H1 (cell line): ENCODE measurements at regions not wholly inside any gene's neighbourhood (a gene's known extent, or its start where the extent isn't known, plus 50 kb on each side); places are given as distances from the start of the nearest gene placed in this dataset.

Experiments used
- BCL11A ChIP-seq, 2 experiments: IDR thresholded peaks; one replicate each; pipeline ENCODE4 v1.6.1; 2011; ENCODE audit warnings: low read depth in 2 of 2, low read length in 2 of 2, mild to moderate bottlenecking in 2 of 2
- CBX5 ChIP-seq: fragments of 300-800, 300-1000 bp; sonication (generic); IDR thresholded peaks from 2 replicates; pipeline ENCODE4 v1.7.1; 2016; ENCODE audit warnings: antibody characterized with exemption, low read length, low read depth
- CREB1 ChIP-seq: IDR thresholded peaks from 2 replicates; pipeline ENCODE4 v1.6.1; 2012; ENCODE audit warnings: inconsistent platforms
- HDAC6 ChIP-seq: IDR thresholded peaks from one replicate; pipeline ENCODE4 v1.7.1; 2012; ENCODE audit warnings: low read depth, mild to moderate bottlenecking, inconsistent platforms, low read length, moderate library complexity
- POLR2A ChIP-seq, 2 experiments: IDR thresholded peaks; 1 replicate in 1 of 2; 2 replicates in 1 of 2; pipeline ENCODE4 v1.6.1; 2011; ENCODE audit warnings: low read depth in 2 of 2, low read length in 2 of 2, mild to moderate bottlenecking in 2 of 2; ENCODE audit errors: control extremely low read depth in 1 of 2
- TF ChIP-seq, protein P1 (sequence below), 3 experiments: IDR thresholded peaks; 1 replicate in 2 of 3; 2 replicates in 1 of 3; pipeline versions ENCODE4 v1.5.1 to v1.6.1; 2011; ENCODE audit warnings: low read length in 3 of 3, mild to moderate bottlenecking in 3 of 3, inconsistent platforms in 2 of 3, low read depth in 1 of 3, moderate library complexity in 1 of 3; ENCODE audit not compliant: insufficient read depth in 1 of 3; ENCODE audit errors: control extremely low read depth in 1 of 3
- TF ChIP-seq, protein P2 (sequence below): IDR thresholded peaks from 2 replicates; pipeline ENCODE4 v1.6.1; 2012; ENCODE audit warnings: inconsistent platforms

DNA sequence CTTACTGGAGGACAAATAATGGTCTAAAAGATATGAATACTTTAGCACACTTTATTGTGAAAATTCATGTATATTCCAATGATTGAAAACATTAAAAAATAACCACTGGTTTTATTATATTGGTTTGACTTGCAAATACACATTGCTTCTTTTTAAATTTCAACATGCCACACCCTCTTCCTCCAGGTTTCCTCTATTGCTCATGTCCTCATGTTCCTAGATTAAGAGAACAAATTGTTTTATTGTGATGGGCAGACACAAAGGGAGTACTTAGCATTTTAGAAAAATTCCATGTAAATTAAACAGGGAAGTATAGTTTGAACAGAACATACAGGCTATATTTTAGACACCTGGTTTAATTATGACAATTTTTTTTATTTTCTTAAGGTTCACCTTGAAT lies 230.6 kb upstream of the GPRIN3 start:
- TF ChIP-seq POLR2A (IDR thresholded peaks at IDR 0.05; ENCODE audit: control extremely low read depth in 1 of 2, low read depth in 2 of 2, low read length in 2 of 2) (no peak), CBX5 (no peak), BCL11A (IDR thresholded peaks at IDR 0.05; ENCODE audit: low read depth in 2 of 2, low read length in 2 of 2) (no peak), CREB1 (no peak), HDAC6 (no peak)
- TF ChIP-seq, protein P1, sequence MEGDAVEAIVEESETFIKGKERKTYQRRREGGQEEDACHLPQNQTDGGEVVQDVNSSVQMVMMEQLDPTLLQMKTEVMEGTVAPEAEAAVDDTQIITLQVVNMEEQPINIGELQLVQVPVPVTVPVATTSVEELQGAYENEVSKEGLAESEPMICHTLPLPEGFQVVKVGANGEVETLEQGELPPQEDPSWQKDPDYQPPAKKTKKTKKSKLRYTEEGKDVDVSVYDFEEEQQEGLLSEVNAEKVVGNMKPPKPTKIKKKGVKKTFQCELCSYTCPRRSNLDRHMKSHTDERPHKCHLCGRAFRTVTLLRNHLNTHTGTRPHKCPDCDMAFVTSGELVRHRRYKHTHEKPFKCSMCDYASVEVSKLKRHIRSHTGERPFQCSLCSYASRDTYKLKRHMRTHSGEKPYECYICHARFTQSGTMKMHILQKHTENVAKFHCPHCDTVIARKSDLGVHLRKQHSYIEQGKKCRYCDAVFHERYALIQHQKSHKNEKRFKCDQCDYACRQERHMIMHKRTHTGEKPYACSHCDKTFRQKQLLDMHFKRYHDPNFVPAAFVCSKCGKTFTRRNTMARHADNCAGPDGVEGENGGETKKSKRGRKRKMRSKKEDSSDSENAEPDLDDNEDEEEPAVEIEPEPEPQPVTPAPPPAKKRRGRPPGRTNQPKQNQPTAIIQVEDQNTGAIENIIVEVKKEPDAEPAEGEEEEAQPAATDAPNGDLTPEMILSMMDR (IDR thresholded peaks at IDR 0.05; ENCODE audit: control extremely low read depth in 1 of 3, insufficient read depth in 1 of 3, low read depth in 1 of 3, low read length in 3 of 3): no peak
- TF ChIP-seq, protein P2, sequence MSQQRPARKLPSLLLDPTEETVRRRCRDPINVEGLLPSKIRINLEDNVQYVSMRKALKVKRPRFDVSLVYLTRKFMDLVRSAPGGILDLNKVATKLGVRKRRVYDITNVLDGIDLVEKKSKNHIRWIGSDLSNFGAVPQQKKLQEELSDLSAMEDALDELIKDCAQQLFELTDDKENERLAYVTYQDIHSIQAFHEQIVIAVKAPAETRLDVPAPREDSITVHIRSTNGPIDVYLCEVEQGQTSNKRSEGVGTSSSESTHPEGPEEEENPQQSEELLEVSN: no peak
